ENCODE measurements at regions not wholly inside any gene's neighbourhood (a gene's known extent, or its start where the extent isn't known, plus 50 kb on each side); places are given as distances from the start of the nearest gene placed in this dataset.

DNA sequence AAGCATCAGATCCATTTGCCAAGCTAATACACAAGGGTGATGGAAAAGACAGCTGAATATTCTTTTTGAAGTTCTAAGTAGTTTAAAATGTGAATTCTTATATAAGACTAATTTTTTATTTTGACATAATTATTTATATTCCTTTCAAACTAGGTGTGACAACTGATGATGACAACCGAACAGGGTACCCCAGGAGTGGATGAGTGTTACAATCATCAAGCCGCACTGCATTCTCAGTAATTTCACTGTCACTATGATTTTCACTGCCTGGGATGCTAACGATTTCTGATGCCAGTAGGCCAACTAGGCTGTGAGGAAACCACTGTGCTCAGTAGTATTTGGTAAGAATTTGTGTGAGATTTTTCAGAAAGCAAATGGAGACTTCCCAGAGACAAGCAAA, 317.5 kb downstream of the ARAP2 start:
- no peak for DNase-seq

DNA sequence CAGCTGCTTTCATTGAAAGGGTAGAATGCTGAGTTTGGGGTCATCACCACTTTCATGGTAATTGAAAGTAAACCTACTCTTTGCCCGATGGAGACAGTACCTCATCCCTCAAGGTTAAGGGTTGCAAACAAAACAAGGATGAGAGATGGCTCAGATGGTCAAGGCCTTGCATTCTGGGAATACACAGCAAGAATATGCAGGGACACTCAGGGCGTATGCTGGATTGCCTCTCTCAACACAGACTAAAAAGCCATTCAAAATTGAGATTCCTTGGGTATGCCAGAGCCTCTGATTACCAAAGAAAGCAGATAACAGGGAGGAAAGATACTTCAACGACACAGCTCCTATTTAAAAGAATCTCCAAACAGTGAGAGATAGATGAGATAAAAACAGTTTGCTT, 310.4 kb downstream of the ARAP2 start:
- DNase-seq, result no peak

DNA sequence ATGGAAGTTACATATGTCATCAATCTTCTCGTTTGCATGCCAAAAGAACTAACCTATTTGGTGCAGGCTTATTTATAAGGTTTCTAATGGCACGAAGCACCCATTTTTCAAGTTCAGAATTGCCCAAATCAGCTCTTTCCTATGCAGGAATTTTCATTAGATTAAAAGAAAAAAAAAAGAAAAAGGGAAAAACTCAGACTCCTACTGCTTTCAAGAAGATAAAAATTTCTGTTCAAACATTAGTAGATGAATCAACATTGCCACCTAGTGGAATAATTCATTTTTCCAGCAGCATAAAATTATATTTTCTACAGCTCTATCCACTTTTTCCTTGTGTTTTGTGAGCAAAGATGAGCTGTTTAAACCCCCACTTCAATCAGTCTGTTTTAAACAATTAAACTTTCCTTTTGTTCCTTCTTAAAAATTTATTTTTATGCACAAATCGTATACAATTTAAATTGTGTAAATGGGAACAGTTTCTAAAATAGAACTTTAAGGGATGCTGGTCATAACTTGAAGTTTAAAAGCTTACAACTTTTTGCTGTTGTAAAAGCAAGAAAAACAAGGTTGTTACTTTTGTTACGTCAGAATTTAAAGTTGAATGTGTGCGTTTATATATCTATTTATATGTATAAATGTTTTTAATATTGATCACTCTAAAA, 309.9 kb downstream of the ARAP2 start:
- DNase-seq, result no peak

DNA sequence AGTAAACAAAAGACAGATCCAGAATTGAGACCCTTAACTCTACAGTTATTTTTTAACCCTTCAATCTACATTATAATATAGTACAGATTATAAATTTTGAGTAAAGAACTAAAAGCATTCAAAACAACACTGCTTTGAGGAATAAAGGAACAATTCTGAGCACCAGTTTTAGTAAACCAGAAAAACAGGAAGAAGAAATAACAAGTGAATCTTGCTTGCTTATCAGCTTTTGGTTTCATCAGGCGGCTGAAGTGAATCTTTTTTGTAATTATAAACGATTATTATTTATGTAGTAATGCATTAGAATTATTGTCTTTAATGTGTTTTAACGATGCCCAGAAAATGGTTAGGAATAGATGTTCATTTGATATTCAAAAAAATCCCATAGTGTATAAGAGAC, 305.4 kb downstream of the ARAP2 start:
- no peak for DNase-seq

DNA sequence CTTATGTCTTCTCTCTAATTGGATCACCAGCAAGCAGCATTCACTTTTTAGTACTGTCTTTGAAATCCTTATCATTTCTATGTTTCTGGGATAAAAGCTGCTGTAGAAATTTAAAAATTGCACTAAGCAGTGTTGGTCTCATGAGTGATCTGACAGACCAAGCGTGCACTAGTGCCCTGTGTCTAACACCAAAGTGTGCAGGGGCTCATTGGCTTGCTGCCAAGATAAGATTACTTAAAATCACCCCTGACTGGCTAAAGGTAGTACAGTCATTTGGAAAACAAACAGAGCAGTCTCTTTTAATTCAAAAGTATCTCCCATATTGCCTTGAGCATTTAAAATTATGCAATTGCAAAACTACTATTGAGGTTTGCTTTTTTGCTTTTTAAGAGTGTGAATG, 304.6 kb downstream of the ARAP2 start:
- DNase-seq, result no peak

DNA sequence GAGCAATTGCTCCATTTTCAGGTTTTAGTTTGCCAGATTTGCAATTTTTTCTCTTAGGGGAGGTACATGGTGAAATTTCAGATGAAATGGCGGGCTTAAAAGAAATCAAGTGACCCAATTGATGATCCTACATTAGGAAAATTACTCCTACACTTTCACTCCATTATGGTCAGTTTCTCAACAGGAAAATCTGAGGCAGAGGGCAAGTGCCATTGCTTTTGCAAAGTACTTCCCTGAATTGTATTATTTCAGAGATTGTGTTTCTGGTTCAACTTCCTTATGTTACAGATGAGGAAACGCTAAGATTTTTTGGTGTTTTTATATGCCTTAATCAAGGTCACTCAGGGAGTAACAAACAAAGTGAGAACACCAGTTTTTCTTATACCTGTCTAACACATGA, 302.2 kb downstream of the ARAP2 start:
- DNase-seq, result no peak

DNA sequence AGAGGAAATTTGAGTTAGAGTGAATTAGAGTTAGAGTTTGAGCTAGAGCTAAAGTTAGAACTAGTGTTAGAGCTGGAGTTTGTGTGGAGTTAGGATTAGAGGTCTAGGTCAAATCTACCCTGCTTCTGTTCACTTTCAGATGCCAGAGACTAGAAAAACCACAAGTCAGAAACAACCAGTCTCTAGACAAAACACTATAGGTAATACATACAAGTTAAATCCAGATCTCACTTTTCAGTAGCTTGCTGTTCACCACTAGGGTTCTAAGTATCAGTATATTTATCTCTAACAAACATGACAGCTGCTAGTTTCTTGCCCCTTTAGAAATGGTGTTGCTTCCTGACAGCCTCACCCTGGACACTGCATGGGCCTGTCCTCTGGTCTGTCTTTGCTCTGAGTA, 300.7 kb downstream of the ARAP2 start:
- no peak for DNase-seq

GRCh38 chr4:35948171-35948570, 296.1 kb downstream of the ARAP2 start:
- DNase-seq, result no peak

DNA sequence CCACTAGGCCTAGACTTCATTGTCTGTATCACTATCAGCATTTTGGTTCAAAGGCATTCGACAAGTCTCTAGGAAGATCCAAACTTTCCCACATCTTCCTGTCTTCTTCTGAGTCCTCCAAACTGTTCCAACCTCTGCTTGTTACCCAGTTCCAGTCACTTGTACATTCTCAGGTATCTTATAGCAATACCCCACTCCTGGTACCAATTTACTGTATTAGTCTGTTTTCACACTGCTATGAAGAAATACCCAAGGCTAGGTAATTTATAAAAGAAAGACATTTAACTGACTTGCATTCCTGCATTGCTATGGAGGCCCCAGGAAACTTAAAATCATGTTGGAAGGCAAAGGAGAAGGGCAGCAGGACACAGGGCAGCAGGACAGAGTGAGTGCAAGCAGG, 293.9 kb downstream of the ARAP2 start:
- no peak for DNase-seq

DNA sequence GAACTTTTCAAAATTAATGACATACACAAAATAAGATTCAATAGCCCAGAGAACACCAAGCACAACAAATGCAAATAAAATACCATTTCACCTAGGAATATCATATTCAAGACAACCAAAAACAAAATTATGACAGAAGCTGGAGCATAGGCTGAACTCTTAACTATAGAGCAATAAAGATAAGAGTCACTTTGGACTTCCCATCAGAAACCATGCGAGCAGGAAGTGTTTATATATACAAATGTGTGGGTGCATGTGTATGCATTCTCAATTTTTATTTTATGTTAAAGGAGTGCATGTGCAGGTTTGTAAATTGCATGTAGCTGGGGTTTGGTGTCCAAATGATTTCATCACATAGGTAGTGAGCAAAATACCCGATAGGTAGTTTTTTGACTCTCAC, 291.6 kb downstream of the ARAP2 start:
- DNase-seq, result no peak

DNA sequence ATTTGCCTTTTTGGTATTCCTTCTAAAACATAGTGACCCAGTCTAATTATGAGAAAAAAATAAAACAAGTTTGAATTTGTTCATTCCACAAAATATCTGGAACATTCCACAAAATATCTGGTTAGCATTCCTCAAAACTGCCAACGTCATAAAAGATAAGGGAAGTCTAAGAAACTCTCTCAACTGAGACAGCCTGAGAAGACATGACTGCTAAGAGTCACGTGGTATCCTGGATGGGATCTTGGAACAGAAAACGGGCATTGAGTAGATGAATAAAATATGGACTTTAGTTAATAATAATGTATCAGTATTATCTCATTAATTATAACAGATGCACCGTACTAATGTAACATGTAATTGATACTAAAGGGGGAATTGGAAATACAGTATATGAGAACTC, 280.9 kb downstream of the ARAP2 start:
- DNase-seq, result no peak

GRCh38 chr4:35963974-35964515, 280.3 kb downstream of the ARAP2 start:
- DNase-seq, result no peak

- no peak for DNase-seq
Observed at GRCh38 chr4:35965300-35965699, 279.0 kb downstream of the ARAP2 start.

DNA sequence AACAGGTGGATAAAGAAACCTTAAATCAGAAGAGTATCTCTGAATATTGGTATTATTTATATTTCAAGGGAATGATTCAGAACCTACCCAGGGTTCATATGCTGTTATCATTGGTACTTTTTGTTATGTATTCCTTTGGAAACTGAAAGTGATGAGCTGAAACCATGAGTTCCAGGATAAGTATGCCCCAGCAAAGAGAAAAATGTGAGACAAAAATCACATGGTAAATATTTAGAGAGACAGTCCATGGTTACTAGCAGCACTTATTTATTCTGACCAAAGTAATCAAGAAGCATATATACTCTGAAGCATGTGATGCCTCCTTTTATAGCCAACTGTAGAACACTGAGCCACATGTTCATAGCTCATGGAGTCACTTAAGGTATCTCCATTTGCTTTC, 277.7 kb downstream of the ARAP2 start:
- DNase-seq, result no peak

DNA sequence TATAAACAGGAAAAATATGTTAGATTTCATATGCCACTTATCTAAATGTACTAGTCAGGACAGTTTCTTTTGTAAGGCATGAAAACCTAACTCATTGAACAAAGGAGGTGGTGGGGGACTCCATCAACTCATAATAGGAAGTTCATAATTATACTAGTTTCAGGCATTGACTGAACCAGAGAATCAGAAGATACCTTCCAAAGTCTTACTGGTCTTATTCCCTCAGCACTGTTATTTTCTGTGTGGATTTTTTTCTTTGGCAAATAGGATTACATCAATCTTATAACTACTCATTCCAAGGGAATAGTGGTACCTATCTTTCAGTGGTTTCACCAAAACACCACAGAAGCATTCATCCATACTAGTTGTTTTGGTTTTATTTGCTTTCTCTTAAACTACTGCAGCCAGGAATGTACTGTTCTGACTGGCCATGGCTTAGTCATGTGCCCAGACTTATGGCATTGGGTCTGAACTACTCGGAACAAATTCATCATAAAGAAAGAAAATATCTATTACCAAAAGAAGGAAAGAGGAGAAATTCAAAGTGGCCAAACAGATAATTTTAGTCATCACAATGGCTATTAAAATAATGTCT, 273.9 kb downstream of the ARAP2 start:
- DNase-seq, result no peak

- no peak for DNase-seq
Observed at GRCh38 chr4:35972814-35973213, 271.5 kb downstream of the ARAP2 start.

- DNase-seq, result no peak
Observed at GRCh38 chr4:35975617-35976355, 268.5 kb downstream of the ARAP2 start.

GRCh38 chr4:35978551-35978950, 265.8 kb downstream of the ARAP2 start:
- no peak for DNase-seq

DNA sequence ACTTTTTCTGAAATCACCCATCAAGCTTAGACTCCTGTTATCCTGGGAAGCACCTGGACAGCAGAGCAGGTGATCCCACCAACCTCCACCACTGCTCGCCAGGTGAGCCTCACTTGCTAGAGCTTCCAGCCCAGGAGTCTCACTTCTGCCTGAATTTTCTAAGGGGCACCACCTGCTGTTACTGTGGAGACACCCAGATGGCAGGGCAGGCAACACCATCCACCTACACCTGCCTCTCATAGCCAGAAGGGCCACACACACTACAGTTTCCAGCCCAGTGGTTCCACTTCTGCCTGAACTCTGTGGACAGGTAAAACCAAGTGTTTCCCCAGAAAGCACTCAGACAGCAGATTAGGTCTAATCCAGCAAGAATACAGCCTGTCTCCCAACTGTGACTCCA, 262.0 kb downstream of the ARAP2 start:
- no peak for DNase-seq

- no peak for DNase-seq
Observed at GRCh38 chr4:35986537-35986936, 257.8 kb downstream of the ARAP2 start.

- DNase-seq, result no peak
Observed at GRCh38 chr4:35993606-35994005, 250.7 kb downstream of the ARAP2 start.

DNA sequence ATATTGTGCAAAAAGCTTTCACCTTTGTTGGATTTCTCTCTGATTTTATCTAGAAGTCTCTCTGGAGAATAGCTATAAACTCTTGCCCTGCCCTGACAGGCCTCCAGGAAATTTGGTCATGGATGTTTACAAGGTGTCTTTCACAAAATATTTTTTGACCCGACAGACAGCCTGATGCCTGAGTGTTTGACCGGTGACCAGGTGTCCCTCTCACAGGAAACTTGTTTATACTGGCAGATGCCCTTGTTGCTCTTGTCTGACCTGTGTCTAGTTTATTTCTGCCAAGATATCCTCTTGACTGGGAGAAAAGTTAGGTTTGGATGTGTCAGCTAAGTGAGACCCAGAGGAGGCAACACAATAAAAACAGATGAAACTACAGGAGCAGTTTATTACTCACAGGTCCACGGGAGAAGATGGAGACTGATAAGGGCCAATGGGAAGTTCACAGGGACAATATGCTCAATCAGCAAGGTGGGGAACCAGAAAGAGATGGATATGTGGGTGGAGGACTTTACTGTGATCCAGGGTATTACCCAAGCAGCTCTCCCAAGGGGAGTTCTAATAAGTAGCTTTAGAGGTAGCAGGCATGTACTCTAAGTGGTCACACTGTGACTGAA, 243.3 kb downstream of the ARAP2 start:
- no peak for DNase-seq

DNA sequence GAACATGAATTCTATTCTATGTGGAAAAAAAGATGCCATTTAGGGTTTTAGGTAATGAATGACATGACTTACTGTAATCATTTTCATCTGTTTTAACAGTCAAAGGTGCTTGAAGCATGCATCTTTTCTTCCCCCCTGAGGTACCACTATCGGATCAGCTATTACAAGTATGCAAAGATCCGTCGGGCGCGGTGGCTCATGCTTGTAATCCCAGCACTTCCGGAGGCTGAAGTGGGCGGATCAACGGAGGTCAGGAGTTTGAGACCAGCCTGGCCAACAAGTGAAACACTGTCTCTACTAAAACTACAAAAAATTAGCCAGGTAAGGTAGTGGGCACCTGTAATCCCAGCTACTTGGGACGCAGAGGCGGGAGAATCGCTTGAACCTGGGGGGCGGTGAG, 241.3 kb downstream of the ARAP2 start:
- no peak for DNase-seq

Data from activated CD4-positive, CD25-positive, alpha-beta regulatory T cell (primary cell).